Parathyroid adenoma (tissue), 2 donors: ENCODE measurements at regions not wholly inside any gene's neighbourhood (a gene's known extent, or its start where the extent isn't known, plus 50 kb on each side); places are given as distances from the start of the nearest gene placed in this dataset.

Source experiments
- H2AFZ ChIP-seq: fragments of 300-600 bp; sonication (generic); one replicate; pipeline ENCODE4 v1.7.0; 2017; ENCODE audit warnings: antibody characterized with exemption, mild to moderate bottlenecking
- H3K27ac ChIP-seq: fragments of 300-600 bp; sonication (generic); one replicate; pipeline ENCODE4 v1.7.0; 2017
- H3K27me3 ChIP-seq: fragments of 300-600 bp; sonication (generic); one replicate; pipeline ENCODE4 v1.7.0; 2017; ENCODE audit warnings: low read length; ENCODE audit not compliant: control insufficient read depth, insufficient read depth
- H3K36me3 ChIP-seq: fragments of 300-600 bp; sonication (generic); one replicate; pipeline ENCODE4 v1.7.0; 2017; ENCODE audit warnings: low read length; ENCODE audit not compliant: control insufficient read depth, insufficient read depth
- H3K4me1 ChIP-seq: fragments of 300-600 bp; sonication (generic); one replicate; pipeline ENCODE4 v1.7.0; 2017; ENCODE audit warnings: control low read depth
- H3K4me2 ChIP-seq: fragments of 300-600 bp; sonication (generic); one replicate; pipeline ENCODE4 v1.7.0; 2017; ENCODE audit warnings: low read length
- H3K4me3 ChIP-seq: fragments of 300-600 bp; sonication (generic); one replicate; pipeline ENCODE4 v1.7.0; 2017; ENCODE audit warnings: low read depth, low read length
- H3K79me2 ChIP-seq: fragments of 300-600 bp; sonication (generic); one replicate; pipeline ENCODE4 v1.7.0; 2017; ENCODE audit warnings: control low read depth
- H3K9ac ChIP-seq: fragments of 300-600 bp; sonication (generic); one replicate; pipeline ENCODE4 v1.7.0; 2017; ENCODE audit warnings: mild to moderate bottlenecking
- H3K9me3 ChIP-seq: fragments of 300-600 bp; sonication (generic); one replicate; pipeline ENCODE4 v1.7.0; 2017; ENCODE audit warnings: low read length; ENCODE audit not compliant: control insufficient read depth
- CTCF ChIP-seq: fragments of 300-600 bp; sonication (generic); IDR thresholded peaks from one replicate; pipeline ENCODE4 v1.7.0; 2017; ENCODE audit warnings: antibody characterized with exemption, mild to moderate bottlenecking
- donor health status: primary hyperparathyroidism.

GRCh38 chr2:161096336-161096735 lies 63.9 kb upstream of the TANK start:
- H3K9ac ChIP-seq = no peak overlapping the region
- no peaks in the 10 kb centered on the region for H3K36me3 ChIP-seq
- H2AFZ ChIP-seq = peak overlapping the region; percentile 45
- no peak overlapping the region for H3K4me2 ChIP-seq
- no peak overlapping the region for H3K27ac ChIP-seq
- TF ChIP-seq CTCF = no peak
- H3K79me2 ChIP-seq = no peaks in the 10 kb centered on the region
- no peaks in the 10 kb centered on the region for H3K27me3 ChIP-seq
- no peaks in the 10 kb centered on the region for H3K4me1 ChIP-seq
- H3K9me3 ChIP-seq = no peaks in the 10 kb centered on the region
- no peak overlapping the region for H3K4me3 ChIP-seq

- no peaks in the 10 kb centered on the region for H3K4me1 ChIP-seq
- no peak overlapping the region for H3K9ac ChIP-seq
- H3K36me3 ChIP-seq = no peaks in the 10 kb centered on the region
- H3K27me3 ChIP-seq = no peaks in the 10 kb centered on the region
- H3K4me2 ChIP-seq = no peak overlapping the region
- H3K27ac ChIP-seq = no peak overlapping the region
- no peak for TF ChIP-seq CTCF
- no peak overlapping the region for H2AFZ ChIP-seq
- H3K9me3 ChIP-seq = no peaks in the 10 kb centered on the region
- H3K79me2 ChIP-seq = no peaks in the 10 kb centered on the region
- H3K4me3 ChIP-seq = no peak overlapping the region
Measured at GRCh38 chr2:161097157-161097556, 63.1 kb upstream of the TANK start.

GRCh38 chr2:161100211-161100895 lies 59.9 kb upstream of the TANK start:
- Histone ChIP-seq H3K4me3 (no peak overlapping the region), H2AFZ (no peak overlapping the region), H3K9me3 (no peaks in the 10 kb centered on the region), H3K36me3 (no peaks in the 10 kb centered on the region), H3K4me2 (no peak overlapping the region), H3K27ac (no peak overlapping the region), H3K79me2 (no peaks in the 10 kb centered on the region), H3K27me3 (no peaks in the 10 kb centered on the region), H3K4me1 (no peaks in the 10 kb centered on the region), H3K9ac (no peak overlapping the region)
- no peak for TF ChIP-seq CTCF

- TF ChIP-seq CTCF = no peak
- H3K4me2 ChIP-seq = no peak overlapping the region
- no peaks in the 10 kb centered on the region for H3K27me3 ChIP-seq
- no peak overlapping the region for H3K27ac ChIP-seq
- H3K79me2 ChIP-seq = no peaks in the 10 kb centered on the region
- H3K4me1 ChIP-seq = no peaks in the 10 kb centered on the region
- H3K36me3 ChIP-seq = no peaks in the 10 kb centered on the region
- H3K9ac ChIP-seq = no peak overlapping the region
- H3K4me3 ChIP-seq = no peak overlapping the region
- no peaks in the 10 kb centered on the region for H3K9me3 ChIP-seq
- H2AFZ ChIP-seq = no peak overlapping the region
Measured at GRCh38 chr2:161101406-161101805, 58.8 kb upstream of the TANK start.

GRCh38 chr2:161102770-161103450 lies 57.3 kb upstream of the TANK start:
- no peak overlapping the region for H3K9ac ChIP-seq
- no peaks in the 10 kb centered on the region for H3K9me3 ChIP-seq
- H3K79me2 ChIP-seq = no peaks in the 10 kb centered on the region
- H3K4me2 ChIP-seq = no peak overlapping the region
- H3K36me3 ChIP-seq = no peaks in the 10 kb centered on the region
- H3K4me1 ChIP-seq = no peaks in the 10 kb centered on the region
- H3K4me3 ChIP-seq = no peak overlapping the region
- no peak for TF ChIP-seq CTCF
- H2AFZ ChIP-seq = no peak overlapping the region
- no peaks in the 10 kb centered on the region for H3K27me3 ChIP-seq
- H3K27ac ChIP-seq = no peak overlapping the region
